GM13976 (cell line): ENCODE measurements at regions not wholly inside any gene's neighbourhood (a gene's known extent, or its start where the extent isn't known, plus 50 kb on each side); places are given as distances from the start of the nearest gene placed in this dataset.

ENCODE experiments used
- DNase-seq: peaks from one replicate; pipeline ENCODE4 v3.0.0; 2012; ENCODE audit warnings: low spot score
- CTCF ChIP-seq: IDR thresholded peaks from 2 replicates; pipeline ENCODE4 v1.5.1; 2012; ENCODE audit warnings: borderline replicate concordance, mild to moderate bottlenecking; ENCODE audit not compliant: insufficient read depth; ENCODE audit errors: extremely low read depth, missing control alignments, control extremely low read depth
- in situ Hi-C: fragments of 300-500 bp; cut with MboI; formaldehyde crosslinking; loops from one replicate; pipeline ENCODE4 v1.12.0; 2022; ENCODE audit warnings: low sequenced_read_pairs, mixed read lengths, inconsistent platforms; ENCODE audit not compliant: unreplicated experiment

- in situ Hi-C loops, result no loop called here
- no peak for TF ChIP-seq CTCF
- DNase-seq, result no peak
Measured at GRCh38 chr9:96075757-96076156, 200.3 kb downstream of the ERCC6L2 start.

- no peak for TF ChIP-seq CTCF
- no peak for DNase-seq
- in situ Hi-C loops, result no loop called here
Measured at GRCh38 chr9:96075111-96075510, 199.6 kb downstream of the ERCC6L2 start.

- DNase-seq, result no peak
- TF ChIP-seq CTCF, result no peak
- in situ Hi-C loops, result no loop called here
Measured at GRCh38 chr9:96073531-96074480, 198.3 kb downstream of the ERCC6L2 start.

DNA sequence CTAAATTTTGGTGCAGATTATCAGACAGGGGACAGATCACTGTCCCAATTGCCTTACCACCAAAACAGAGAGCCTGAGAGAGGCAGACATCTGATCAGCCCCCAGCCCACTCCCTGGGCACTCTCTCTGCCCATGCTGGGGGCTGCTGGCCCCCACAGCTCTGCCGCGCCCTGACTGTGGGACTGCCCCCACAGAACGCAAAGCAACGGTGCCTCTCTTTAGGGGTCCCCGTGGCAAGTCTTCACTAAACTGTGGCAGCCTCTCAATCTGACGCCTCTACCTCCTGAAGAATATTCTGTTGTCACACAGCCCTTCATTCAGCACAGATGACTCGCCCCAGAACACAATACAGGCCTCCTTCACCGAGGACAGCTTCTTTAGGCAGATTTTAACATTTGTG is 197.4 kb downstream of the ERCC6L2 start:
- DNase-seq, result no peak
- in situ Hi-C loops, result no loop called here
- no peak for TF ChIP-seq CTCF

DNA sequence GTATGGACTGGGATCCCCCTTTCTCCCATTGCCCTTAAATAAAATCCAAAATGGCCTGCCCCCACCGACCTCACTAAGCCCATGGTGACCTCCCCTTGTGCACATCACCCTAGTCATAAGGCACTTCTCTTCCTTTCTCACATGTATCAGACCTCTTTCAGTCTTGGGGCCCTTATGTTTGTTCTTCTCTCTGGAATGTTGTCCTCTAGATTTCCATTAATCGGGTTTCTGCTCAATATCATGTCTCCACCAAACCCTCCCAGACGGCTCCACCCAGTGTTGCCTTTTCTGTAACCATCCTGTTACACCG is 196.3 kb downstream of the ERCC6L2 start:
- in situ Hi-C loops, result no loop called here
- no peak for TF ChIP-seq CTCF

GRCh38 chr9:96071076-96071814 is 195.8 kb downstream of the ERCC6L2 start:
- no peak for TF ChIP-seq CTCF
- in situ Hi-C loops, result no loop called here
- peak; percentile 64 for DNase-seq

More for the DNA sequence above, 196.3 kb downstream of the ERCC6L2 start:
- no peak for DNase-seq
